ENCODE measurements at regions not wholly inside any gene's neighbourhood (a gene's known extent, or its start where the extent isn't known, plus 50 kb on each side); places are given as distances from the start of the nearest gene placed in this dataset.
"Not testable (repeated sequence)": the region's sequence is repeated elsewhere in the genome, so short reads cannot be mapped to it uniquely, and the experiment has no call there.

DNA sequence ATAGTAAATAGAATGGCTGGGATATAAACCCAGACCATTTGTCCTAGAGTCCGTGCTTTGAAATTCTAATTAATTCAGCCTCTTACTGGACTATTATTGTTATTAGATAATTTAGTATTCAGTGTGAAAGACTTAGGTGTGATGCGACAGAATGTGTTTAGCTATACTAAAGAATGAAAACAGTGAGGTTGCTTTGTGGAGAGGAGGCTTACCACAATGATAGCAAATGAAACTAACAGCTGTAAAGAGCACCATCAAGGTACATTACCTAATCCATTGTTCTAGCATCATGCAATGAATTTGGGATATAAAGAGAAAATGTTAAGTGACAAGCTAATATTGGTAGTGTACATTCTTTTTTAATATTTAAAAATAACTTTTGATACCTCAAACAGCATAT lies 911.1 kb downstream of the KCNT2 start:
- DNase-seq (ENCODE audit: low read depth) = peak; percentile 20

DNA sequence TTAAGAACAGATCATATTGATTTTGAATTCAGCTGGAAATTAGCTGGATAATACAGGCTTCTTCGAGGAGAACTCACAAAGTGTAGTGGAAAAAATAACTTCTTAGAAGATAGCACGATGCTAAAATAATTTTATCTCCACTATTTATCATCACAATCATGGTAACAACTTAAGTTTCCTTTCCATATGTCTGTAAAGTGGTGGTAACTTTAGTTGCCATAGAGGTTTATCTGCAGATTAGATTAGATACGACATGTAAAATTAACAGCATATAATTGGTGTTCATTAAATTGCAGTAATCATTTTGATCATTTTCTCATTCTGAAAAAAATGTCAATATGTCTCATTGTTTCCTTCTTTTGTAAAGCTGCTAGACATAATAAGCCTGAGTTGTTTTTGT lies 921.5 kb downstream of the KCNT2 start:
- TF ChIP-seq, protein P1, sequence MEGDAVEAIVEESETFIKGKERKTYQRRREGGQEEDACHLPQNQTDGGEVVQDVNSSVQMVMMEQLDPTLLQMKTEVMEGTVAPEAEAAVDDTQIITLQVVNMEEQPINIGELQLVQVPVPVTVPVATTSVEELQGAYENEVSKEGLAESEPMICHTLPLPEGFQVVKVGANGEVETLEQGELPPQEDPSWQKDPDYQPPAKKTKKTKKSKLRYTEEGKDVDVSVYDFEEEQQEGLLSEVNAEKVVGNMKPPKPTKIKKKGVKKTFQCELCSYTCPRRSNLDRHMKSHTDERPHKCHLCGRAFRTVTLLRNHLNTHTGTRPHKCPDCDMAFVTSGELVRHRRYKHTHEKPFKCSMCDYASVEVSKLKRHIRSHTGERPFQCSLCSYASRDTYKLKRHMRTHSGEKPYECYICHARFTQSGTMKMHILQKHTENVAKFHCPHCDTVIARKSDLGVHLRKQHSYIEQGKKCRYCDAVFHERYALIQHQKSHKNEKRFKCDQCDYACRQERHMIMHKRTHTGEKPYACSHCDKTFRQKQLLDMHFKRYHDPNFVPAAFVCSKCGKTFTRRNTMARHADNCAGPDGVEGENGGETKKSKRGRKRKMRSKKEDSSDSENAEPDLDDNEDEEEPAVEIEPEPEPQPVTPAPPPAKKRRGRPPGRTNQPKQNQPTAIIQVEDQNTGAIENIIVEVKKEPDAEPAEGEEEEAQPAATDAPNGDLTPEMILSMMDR (IDR thresholded peaks at IDR 0.05; ENCODE audit: insufficient read depth, low read depth, low read length, missing control alignments) = no peak
- DNase-seq (ENCODE audit: low read depth) = no peak
- H3K4me3 ChIP-seq (ENCODE audit: low read depth, low read length) = no peak overlapping the region

More for the DNA sequence above, 911.1 kb downstream of the KCNT2 start:
- no peak overlapping the region for H3K4me3 ChIP-seq (ENCODE audit: low read depth, low read length)
- TF ChIP-seq, protein P1 (IDR thresholded peaks at IDR 0.05; ENCODE audit: insufficient read depth, low read depth, low read length, missing control alignments) = no peak

DNA sequence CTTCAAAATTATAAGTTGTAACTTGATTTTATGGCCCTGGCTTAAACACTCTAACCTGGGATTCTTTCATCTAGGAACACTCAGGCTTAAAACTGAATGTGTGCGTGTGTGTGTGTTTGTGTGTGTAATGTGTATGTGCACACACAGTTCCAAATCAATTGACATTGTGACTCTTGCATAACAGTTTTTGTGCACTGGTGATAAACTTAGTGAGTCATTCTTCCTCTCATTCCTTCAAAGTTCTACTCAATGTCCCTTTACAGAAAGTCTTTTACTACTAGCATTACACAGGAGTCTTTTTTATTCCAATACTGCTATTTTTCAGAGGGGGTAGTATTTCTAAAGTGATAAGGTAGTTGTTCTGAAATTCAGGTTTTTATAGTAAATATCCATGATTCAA lies 943.6 kb downstream of the KCNT2 start:
- no peak overlapping the region for H3K4me3 ChIP-seq (ENCODE audit: low read depth, low read length)
- no peak for DNase-seq (ENCODE audit: low read depth)
- TF ChIP-seq, protein P1 (IDR thresholded peaks at IDR 0.05; ENCODE audit: insufficient read depth, low read depth, low read length, missing control alignments) = no peak

DNA sequence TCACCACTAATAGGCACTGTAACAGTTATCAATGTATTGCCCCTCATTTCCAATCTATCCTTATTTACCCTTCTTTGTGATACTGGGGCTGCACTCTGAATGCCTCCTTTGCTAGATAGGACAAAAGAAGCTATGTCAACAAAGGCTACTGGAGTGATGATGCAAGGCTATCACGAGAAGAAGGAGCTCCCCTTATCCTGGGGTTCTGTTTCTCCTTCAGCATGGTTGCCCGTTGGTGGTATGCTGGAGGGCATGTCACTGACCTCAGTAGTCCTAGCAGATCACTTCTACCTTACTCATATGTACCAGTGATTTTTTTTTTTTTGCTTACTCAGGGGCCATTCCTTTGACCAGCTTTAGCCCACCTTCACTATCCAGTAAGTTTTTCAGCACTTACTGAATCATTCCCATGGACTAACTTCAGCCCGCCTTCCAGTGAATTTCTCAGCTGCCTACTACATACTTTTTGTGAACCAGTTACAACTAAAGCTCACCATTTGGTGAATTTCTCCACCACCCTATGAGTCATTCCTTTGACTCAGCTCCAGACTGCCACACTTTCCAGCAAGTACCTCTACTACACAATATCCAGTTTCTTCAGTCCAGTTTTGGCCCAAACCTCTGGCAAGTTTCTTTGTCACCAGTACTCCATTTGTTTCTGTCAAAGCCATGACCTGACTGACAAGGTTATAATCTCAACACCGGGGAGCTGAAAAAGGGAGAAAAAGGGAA lies 944.5 kb downstream of the KCNT2 start:
- no peak for DNase-seq (ENCODE audit: low read depth)

DNA sequence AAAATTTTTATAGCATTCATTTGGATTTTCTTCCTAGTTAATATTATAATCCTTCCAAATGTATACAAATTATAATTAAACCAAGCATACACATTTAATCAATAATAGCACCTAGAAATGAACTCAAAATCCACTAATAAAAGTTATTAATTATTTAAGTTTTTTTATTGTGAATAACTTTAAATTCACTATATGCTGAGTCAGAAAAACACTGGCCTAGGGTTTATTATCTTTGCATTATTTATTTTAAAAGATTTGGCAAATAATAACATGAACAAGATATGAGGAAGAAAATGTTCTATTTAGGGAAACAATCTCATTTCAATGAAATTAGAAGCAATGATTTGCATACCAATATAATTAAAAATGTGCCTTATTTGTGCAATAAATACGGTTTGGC lies 951.5 kb downstream of the KCNT2 start:
- TF ChIP-seq, protein P1 (IDR thresholded peaks at IDR 0.05; ENCODE audit: insufficient read depth, low read depth, low read length, missing control alignments) = no peak
- H3K4me3 ChIP-seq (ENCODE audit: low read depth, low read length) = no peak overlapping the region
- DNase-seq (ENCODE audit: low read depth) = no peak

More for the DNA sequence above, 944.5 kb downstream of the KCNT2 start:
- no peak overlapping the region for H3K4me3 ChIP-seq (ENCODE audit: low read depth, low read length)
- TF ChIP-seq, protein P1 (IDR thresholded peaks at IDR 0.05; ENCODE audit: insufficient read depth, low read depth, low read length, missing control alignments) = no peak

DNA sequence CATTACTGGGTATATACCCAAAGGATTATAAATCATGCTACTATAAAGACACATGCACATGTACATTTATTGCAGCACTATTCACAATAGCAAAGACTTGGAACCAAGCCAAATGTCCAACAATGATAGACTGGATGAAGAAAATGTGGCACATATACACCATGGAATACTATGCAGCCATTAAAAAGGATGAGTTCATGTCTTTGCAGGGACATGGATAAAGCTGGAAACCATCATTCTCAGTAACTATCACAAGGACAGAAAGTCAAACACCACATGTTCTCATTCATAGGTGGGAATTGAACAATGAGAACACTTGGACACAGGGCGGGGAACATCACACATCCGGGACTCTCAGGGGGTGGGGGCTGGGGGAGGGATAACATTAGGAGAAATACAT lies 959.4 kb downstream of the KCNT2 start:
- not testable (repeated sequence) for DNase-seq (ENCODE audit: low read depth); H3K4me3 ChIP-seq (ENCODE audit: low read depth, low read length)

DNA sequence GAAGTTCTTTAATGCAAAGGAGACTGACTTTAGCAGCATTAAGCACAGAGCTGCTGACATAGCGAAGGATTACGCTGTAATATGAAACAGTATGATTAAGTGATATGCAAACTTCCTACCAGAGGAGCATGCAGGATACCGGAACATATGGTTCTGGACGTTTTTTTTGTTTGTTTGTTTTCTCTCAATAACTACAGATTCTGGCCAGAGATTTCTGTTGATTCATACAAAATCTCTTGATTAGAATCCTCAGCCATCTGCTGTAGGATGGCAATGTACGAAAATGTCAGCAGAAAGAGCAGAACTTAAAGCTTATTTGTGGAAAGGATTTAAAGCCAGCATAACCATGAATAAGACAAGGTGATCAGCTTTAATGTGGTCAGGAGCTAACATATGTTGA lies 970.7 kb downstream of the KCNT2 start:
- DNase-seq (ENCODE audit: low read depth) = no peak
- no peak overlapping the region for H3K4me3 ChIP-seq (ENCODE audit: low read depth, low read length)
- TF ChIP-seq, protein P1 (IDR thresholded peaks at IDR 0.05; ENCODE audit: insufficient read depth, low read depth, low read length, missing control alignments) = no peak
